NCI-H2171 treated with DMSO at 0.1 percent for 48 hours (cell line): ENCODE measurements at regions not wholly inside any gene's neighbourhood (a gene's known extent, or its start where the extent isn't known, plus 50 kb on each side); places are given as distances from the start of the nearest gene placed in this dataset.
A peak's percentile ranks its signal among the peaks of the same experiment; 100 is the strongest.

Experiments used
- DNase-seq: peaks from one replicate; lab custom pipeline; 2025; lab: John Stamatoyannopoulos, UW

- no peak for DNase-seq
These were observed 283.1 kb downstream of the COG6 start for GRCh38 chr13:39938596-39938995.

DNA sequence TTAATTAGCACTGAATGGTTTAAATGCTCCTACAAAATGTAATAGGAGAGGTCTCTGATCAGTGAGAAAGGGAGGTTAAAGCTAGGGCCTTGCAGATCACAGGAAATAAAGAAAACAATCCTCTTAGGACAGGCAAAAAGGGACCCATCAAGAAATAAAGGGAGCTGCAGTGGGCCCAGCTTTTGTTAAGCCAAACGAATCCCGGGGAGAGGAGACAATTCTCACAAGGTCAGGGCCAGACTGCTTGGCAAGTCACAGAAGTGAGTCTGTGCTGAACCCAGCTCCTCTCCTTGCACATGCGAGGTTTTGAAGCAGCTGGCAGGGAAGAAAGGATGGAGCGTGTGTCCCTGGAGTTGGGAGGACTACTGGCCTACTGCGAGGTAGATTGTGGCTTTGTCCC lies 285.8 kb downstream of the COG6 start:
- no peak for DNase-seq

DNA sequence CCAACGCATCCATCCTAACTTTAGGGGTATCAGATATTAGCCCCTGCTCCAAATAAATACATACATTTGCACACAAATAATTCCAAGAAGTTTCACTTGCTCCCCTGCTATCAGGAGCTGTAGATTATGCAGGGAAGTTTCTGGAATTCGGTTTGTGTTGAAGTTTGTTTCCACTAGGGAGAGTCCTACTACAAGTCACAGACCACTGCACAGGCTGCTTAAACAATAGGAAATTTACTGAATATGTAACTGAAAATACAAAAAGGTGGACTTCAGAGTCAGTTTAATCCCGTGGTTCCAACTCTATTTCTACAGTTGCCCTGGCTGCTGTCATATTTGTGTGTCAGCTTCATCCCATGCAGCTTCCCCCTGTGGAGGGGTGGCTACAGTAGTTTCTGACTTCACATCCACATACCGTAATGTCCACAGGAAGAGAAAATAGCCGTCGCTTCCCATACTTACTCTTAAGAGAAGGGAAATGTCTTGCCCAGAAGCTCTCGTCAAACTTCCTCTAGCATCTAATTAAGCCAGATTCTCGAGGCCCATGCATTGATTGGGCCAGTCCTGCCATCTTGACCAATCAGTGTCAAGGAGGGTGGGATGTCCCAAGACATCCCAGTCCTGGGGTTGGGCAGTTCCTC lies 286.6 kb downstream of the COG6 start:
- DNase-seq, result no peak

GRCh38 chr13:39942552-39943273 lies 287.3 kb downstream of the COG6 start:
- peak; percentile 62 for DNase-seq

GRCh38 chr13:39943711-39944110 lies 288.2 kb downstream of the COG6 start:
- no peak for DNase-seq

DNA sequence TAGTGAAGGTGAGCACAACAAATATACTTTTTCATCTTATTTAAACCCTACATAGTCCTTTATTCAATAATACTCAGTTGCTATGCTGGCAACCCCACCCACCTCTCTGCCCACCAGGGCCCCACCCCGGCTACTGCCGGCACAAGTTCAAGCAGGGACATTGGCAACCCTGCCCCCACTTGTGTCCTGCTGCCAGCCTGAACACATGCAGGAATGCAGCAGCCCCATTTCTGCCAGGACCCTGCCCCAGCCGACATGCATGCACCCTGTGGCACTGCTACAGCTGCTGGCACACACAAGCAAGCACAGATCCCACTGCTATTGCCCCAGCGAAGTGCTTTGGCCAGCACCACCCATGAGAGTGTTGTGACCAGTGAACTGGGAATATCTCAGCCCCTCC lies 289.8 kb downstream of the COG6 start:
- no peak for DNase-seq

DNA sequence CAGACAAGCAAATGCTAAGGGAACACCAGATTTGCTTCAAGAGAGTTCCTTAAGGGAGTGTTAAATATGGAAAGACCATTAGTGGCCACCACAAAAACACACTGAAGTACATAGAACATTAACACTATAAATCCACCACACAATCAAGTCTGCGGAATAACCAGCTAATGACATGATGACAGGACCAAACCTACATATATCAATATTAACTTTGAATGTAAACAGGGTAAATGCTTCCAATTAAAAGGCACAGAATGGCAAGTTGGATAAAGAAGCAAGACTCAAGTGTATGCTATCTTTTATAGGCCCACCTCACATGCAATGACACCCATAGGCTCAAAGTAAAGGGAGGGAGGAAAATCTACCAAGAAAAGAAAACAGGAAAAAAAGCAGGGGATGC lies 291.3 kb downstream of the COG6 start:
- DNase-seq, result no peak

DNA sequence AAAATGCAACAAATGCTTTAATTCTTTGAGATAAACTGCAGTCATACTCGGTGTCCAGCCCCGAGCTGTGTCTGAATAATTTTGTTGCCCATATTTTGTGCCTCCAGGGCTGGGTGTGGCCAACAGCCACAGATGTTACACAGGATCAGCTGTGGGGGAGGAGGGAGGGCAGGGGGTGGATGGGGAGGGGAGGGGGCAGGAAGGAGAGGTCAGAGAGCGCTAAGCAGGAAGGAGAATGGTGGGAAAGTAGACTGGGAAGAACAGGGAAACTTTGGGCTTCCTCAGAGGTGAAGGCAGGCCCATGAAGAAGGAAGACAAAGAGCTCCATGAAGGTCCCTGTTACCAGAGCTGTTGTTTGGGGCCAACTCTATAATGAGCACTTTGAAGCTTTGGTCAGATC lies 295.8 kb downstream of the COG6 start:
- no peak for DNase-seq

DNA sequence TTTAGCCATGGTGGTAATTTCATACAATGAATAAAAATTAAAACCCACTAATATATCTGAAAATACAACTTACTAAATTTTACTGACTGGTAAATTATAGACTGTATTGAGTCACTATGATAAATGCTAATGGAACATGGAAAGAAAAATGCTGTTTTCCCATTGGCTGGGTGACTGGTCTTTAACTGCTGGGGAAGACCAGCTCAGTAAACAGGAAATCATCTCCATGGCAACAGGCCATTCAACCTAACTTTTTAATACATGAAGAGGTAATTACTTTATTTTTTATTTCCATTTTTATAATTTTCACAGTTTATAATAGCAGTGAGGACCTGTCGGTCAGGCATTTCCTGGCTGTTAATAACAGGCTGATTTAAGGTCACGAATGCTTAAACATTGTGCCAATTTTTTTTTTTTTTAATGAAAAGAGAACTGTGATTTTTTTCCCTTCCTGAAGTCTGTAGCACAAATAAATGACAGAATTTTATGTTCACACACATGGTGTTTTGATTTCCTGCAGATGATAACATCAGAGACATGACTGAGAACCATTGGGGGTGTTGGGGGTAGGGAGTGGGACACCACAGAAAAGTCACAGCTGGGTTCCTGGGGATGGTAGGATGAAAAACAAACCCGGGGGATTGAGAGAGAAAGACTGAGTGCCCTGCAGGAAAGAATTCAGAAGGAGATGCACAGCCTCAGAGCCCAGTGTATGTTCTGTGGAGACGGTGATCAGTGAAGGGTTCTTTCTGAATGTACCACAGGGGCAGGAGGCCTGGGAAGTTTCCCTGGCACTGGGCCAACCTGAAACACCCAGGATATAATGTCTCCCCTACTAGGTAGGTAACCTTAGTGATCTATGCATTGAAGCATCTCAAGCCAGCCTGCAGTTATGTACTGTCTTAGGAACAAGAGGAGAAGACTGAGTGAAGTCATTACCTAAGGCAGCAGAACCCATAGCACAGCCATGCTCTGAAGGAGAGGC lies 297.1 kb downstream of the COG6 start:
- DNase-seq, result no peak

DNA sequence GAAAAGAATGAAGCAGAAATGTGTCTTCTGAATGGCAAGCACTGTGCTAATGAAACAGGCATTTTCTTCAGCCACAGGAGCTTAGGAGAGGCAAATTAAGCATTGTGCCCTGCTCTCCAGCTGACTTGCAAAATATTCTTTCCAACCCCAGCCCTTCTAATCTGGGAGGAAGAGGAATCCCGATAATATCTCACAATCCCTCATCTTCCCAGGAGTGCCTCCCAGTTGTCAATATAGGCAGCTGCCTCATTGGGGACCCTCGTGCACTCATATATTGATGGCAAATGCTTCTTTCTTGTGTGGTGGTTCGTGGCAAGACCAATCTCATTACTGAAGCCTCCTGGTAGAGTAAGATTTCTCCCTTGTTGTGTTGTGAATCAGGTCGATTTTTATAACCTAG lies 299.0 kb downstream of the COG6 start:
- DNase-seq, result no peak

- no peak for DNase-seq
These were observed 300.1 kb downstream of the COG6 start for GRCh38 chr13:39955560-39955959.

DNA sequence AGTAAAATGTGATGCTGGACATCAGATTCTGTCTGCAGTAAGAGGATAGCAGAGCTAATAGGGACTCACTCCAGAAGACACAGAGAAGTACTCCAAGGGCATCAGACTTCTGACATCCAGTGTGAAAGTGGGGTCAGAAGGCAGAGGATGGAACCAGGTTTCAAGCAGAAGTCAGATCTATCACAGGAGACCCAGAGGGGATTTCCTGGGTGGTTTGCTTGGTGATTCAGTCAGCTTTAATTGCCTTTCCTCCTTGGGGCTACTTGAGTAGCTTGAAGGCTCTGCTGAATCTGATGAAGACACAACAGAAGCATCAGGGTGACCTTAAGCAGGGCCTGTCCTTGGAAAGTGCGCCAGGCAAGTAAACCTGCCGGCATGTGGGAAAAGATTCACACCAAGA lies 300.6 kb downstream of the COG6 start:
- no peak for DNase-seq

GRCh38 chr13:39957868-39958677 lies 302.6 kb downstream of the COG6 start:
- no peak for DNase-seq

DNA sequence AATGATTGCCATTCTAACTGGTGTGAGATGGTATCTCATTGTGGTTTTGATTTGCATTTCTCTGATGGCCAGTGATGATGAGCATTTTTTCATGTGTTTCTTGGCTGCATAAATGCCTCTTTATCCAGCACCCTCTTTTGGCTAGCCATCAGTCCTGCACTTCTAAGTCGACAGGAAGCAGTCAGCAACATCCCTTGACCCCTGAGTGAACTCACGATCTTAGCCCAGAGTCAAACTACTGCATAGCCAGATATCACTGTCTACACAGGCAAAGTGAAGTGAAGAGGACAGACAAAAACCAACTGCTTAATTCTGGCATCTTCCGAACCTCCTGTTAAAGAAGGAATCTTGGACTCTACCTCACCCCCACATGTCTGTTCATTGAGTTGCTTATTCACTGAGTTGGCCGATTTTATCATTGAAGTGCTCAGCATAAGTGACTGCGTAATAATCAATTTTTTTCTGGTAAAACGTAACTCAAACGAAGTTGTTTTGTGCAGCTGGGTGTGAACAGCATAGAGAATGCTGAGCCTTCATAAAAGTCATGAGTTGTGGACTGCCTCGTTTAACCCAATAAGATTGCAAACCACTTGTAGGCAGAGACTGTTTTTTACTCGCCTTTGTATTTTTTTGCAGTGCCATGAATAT lies 304.2 kb downstream of the COG6 start:
- DNase-seq, result no peak

DNA sequence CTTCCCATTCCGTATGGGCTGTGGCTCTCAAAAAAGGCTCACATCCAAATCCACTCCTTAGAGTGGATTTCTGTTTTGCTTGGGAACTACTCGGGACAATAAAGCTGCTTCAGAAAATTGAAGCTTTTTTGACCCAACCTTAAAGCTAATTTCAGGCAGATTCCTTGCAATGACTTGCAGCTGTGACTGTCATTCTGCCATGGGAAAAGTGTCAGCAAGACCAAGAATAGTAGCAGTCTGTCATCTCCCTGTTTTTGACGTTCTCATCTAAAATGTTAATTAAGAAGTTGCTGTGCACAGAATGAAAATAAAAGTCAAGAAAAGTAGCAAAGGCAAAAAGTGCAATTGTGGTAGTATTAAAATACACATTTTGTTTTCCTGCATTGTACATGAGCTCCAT lies 304.7 kb downstream of the COG6 start:
- no peak for DNase-seq

- no peak for DNase-seq
These were observed 305.6 kb downstream of the COG6 start for GRCh38 chr13:39961036-39961435.

GRCh38 chr13:39963612-39964011 lies 308.1 kb downstream of the COG6 start:
- DNase-seq, result peak; percentile 7

GRCh38 chr13:39965309-39965708 lies 309.8 kb downstream of the COG6 start:
- no peak for DNase-seq

DNA sequence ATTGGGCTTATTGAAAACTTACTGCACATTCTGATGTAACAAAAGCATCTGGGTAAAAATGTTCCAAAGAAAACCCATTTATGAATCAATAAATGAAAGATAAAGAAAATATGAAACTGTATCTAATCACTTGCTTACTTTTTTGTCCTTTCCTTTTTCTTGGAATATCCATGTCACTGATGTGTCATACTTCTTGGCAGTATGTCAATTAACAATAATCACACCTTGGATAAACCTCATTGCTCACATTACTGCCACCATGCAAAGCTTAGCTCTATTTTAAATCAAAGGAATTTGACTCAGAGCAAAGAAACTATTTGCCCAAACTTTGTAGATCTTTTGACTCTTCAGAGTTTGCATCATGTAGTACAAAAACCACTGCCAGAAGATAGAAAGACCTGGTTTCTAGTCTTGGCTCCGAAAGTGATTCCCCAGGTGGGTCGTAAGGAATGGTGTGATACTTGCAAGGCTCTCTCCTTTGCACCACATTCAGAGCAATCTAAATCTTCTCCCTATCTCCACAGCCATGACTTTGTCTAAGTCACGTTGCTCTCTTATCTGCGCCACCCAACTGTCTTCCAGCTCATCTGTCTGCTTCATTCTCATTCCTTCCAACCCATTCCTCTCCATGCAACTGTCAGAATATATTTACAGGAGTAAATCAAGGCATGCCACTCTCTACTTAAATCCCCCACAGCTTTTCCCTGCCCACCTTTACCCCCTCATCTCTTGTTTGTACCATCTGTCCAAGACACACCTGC lies 311.9 kb downstream of the COG6 start:
- no peak for DNase-seq

DNA sequence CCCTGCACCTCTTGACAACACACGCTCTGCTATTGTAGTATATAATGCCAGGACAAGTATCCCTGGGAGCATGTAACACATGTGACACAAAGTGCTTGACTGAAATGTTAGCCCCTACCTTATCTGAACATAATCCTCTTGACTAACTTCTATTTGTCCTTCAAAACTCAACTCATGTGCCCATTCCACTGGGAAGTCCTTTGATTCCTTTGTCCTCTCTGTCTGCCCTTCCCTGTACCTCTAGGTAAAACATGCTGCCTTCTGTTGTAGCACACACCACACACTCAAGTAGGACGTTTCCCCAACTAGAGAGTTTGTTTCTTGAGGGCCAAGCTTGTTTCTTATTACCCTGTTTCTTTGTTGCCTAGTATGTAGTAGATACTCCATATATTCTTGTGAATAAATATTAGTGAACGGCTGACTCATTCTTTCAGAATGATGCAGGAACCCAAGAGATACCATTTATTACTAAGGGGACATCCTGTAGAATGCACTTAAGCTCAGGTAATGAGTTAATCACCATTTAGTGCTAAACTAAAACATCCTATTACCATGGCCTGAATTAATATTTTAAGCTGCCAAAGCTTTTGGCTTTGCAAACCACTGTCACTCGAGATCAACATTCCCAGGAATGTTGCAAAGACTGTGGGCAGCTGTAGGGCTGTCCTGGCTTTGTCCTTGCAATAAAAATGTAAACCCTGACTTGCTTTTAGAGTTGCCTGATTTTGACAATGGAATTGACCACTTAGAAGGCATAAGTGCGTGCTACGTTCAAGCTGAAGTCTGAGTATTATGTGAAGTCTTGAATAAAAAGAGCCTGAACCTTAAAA lies 313.4 kb downstream of the COG6 start:
- no peak for DNase-seq
